HEK293T (cell line): ENCODE measurements at regions not wholly inside any gene's neighbourhood (a gene's known extent, or its start where the extent isn't known, plus 50 kb on each side); places are given as distances from the start of the nearest gene placed in this dataset.

ENCODE experiments used
- ELF4 ChIP-seq: fragments of 450-650 bp; IDR thresholded peaks from 2 replicates; pipeline ENCODE4 v1.6.1; 2017; ENCODE audit warnings: antibody characterized with exemption
- FOXA1 ChIP-seq: fragments of 450-650 bp; IDR thresholded peaks from 2 replicates; pipeline ENCODE4 v1.6.1; 2016; ENCODE audit warnings: mild to moderate bottlenecking
- SP1 ChIP-seq: fragments of 450-650 bp; IDR thresholded peaks from 2 replicates; pipeline ENCODE4 v1.6.1; 2017
- ZNF384 ChIP-seq: fragments of 450-650 bp; IDR thresholded peaks from 2 replicates; pipeline ENCODE4 v1.6.1; 2016

- TF ChIP-seq SP1: no peak
- no peak for TF ChIP-seq ELF4
- TF ChIP-seq ZNF384: no peak
- no peak for TF ChIP-seq FOXA1
Observed at GRCh38 chr20:52847029-52847660, 125.0 kb upstream of the TSHZ2 start.
